KMS-11 (cell line): ENCODE measurements at regions not wholly inside any gene's neighbourhood (a gene's known extent, or its start where the extent isn't known, plus 50 kb on each side); places are given as distances from the start of the nearest gene placed in this dataset.

Source experiments
- H2AFZ ChIP-seq: fragments of 200-600 bp; sonication (generic); 2 replicates; pipeline ENCODE4 v1.6.1; 2016; ENCODE audit warnings: antibody characterized with exemption, mixed run types, low read depth
- H3K27ac ChIP-seq: fragments of 200-600 bp; sonication (generic); 2 replicates; pipeline ENCODE4 v1.6.1; 2016; ENCODE audit warnings: mild to moderate bottlenecking, mixed run types
- H3K27me3 ChIP-seq: fragments of 200-600 bp; sonication (generic); 2 replicates; pipeline ENCODE4 v1.6.1; 2017; ENCODE audit warnings: mild to moderate bottlenecking, low read depth, mixed run types, moderate library complexity; ENCODE audit not compliant: insufficient read depth
- H3K36me3 ChIP-seq: fragments of 200-600 bp; sonication (generic); 2 replicates; pipeline ENCODE4 v1.6.1; 2017; ENCODE audit warnings: mild to moderate bottlenecking, mixed run types; ENCODE audit not compliant: insufficient read depth
- H3K4me1 ChIP-seq: fragments of 200-600 bp; sonication (generic); 2 replicates; pipeline ENCODE4 v1.6.1; 2016; ENCODE audit warnings: mild to moderate bottlenecking, low read depth, mixed run types; ENCODE audit not compliant: poor library complexity, severe bottlenecking
- H3K4me2 ChIP-seq: fragments of 200-600 bp; sonication (generic); 2 replicates; pipeline ENCODE4 v1.7.0; 2016; ENCODE audit warnings: mild to moderate bottlenecking, mixed run types
- H3K4me3 ChIP-seq: fragments of 200-600 bp; sonication (generic); IDR thresholded peaks from 2 replicates; pipeline ENCODE4 v1.6.1; 2017; ENCODE audit warnings: low read depth, low read length, mixed read lengths; ENCODE audit not compliant: insufficient read depth
- H3K79me2 ChIP-seq: fragments of 200-600 bp; sonication (generic); 2 replicates; pipeline ENCODE4 v1.6.1; 2016; ENCODE audit warnings: low read depth, mixed run types; ENCODE audit not compliant: insufficient read depth
- H3K9ac ChIP-seq: fragments of 200-600 bp; sonication (generic); 2 replicates; pipeline ENCODE4 v1.6.1; 2016; ENCODE audit warnings: mild to moderate bottlenecking, mixed run types
- H4K20me1 ChIP-seq: fragments of 200-600 bp; sonication (generic); 2 replicates; pipeline ENCODE4 v1.6.1; 2016; ENCODE audit warnings: mild to moderate bottlenecking, mixed run types; ENCODE audit not compliant: insufficient read depth
- TF ChIP-seq, protein P1 (sequence below): fragments of 200-600 bp; sonication (generic); conservative IDR thresholded peaks from 2 replicates; pipeline ENCODE4 v1.6.1; 2017; ENCODE audit warnings: low read depth, mild to moderate bottlenecking, antibody characterized with exemption, low read length, moderate library complexity, mixed read lengths

DNA sequence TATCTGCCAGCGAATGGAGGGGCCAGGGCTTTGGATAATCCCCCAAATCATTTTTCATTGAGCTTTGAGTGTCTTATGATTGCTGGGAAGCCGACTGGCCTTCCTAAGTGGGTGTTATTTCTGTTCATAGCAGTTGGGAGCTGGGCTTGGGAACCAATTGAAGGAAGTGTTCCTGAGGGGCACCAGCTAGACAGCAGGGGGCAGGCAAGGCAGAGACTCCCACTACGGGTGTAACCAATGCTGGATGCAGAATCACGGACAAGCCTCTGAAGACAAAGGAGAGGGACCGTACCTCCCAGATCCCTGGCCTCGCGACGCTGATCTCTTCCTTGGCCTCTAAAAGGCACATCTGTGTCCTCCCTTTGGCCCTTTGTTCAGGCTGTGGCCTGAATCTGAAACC lies 149.0 kb upstream of the PRMT8 start:
- H3K9ac ChIP-seq: no peak overlapping the region
- TF ChIP-seq, protein P1, sequence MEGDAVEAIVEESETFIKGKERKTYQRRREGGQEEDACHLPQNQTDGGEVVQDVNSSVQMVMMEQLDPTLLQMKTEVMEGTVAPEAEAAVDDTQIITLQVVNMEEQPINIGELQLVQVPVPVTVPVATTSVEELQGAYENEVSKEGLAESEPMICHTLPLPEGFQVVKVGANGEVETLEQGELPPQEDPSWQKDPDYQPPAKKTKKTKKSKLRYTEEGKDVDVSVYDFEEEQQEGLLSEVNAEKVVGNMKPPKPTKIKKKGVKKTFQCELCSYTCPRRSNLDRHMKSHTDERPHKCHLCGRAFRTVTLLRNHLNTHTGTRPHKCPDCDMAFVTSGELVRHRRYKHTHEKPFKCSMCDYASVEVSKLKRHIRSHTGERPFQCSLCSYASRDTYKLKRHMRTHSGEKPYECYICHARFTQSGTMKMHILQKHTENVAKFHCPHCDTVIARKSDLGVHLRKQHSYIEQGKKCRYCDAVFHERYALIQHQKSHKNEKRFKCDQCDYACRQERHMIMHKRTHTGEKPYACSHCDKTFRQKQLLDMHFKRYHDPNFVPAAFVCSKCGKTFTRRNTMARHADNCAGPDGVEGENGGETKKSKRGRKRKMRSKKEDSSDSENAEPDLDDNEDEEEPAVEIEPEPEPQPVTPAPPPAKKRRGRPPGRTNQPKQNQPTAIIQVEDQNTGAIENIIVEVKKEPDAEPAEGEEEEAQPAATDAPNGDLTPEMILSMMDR: no peak
- H3K27me3 ChIP-seq: no peaks in the 10 kb centered on the region
- H3K4me2 ChIP-seq: no peak overlapping the region
- no peak overlapping the region for H2AFZ ChIP-seq
- no peaks in the 10 kb centered on the region for H3K4me1 ChIP-seq
- no peak overlapping the region for H3K4me3 ChIP-seq
- no peaks in the 10 kb centered on the region for H3K36me3 ChIP-seq
- H4K20me1 ChIP-seq: no peaks in the 10 kb centered on the region
- H3K27ac ChIP-seq: no peak overlapping the region
- no peaks in the 10 kb centered on the region for H3K79me2 ChIP-seq

DNA sequence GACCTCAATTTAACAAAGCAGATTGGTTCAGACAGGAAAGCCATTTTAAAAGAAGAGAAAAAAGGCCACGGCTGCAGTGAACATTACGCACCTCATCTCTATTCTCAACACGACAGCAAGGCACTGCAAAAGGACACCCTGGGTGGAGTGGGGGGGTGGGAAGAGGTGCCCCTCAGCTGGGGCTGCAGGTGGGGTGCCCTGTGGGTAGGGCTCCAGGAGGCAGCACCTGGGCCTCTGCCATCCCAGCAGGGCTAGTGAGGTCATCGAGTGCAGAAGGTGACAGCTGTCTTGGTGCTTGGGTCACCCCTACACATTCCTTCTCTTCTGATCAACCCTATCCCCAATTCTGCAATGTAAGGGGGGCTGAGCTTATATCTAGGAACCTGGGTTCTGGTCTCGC lies 142.9 kb upstream of the PRMT8 start:
- Histone ChIP-seq H3K4me3 (no peak overlapping the region), H3K79me2 (no peaks in the 10 kb centered on the region), H3K9ac (no peak overlapping the region), H3K27me3 (peaks cover 7% of the 10 kb centered on the region; the same call in 1 of the 2 replicates), H4K20me1 (no peaks in the 10 kb centered on the region), H3K4me2 (no peak overlapping the region), H3K27ac (no peak overlapping the region), H3K4me1 (no peaks in the 10 kb centered on the region), H3K36me3 (no peaks in the 10 kb centered on the region), H2AFZ (no peak overlapping the region)
- TF ChIP-seq, protein P1: no peak

DNA sequence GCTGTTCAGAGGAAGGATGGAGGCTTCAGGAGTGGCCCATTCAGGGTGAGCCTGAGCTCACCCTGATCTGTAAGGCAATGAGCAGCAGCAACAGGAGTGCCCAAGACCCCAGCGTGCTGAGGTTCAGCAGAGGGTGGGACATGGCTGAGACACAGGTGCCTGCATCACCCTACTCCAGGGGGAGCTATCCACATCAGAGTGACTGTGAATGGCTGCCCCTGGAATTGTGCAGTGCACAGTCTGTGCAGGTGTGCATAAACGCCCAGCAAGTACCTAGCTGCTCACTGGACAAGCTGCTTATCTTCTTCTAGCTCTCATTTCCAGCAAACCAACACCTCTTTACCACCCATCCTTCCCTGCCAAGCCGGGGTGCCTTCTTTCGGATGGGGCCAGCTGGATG lies 140.6 kb upstream of the PRMT8 start:
- H3K27me3 ChIP-seq: peaks cover 7% of the 10 kb centered on the region; the same call in 1 of the 2 replicates
- no peaks in the 10 kb centered on the region for H3K4me1 ChIP-seq
- no peak overlapping the region for H3K27ac ChIP-seq

DNA sequence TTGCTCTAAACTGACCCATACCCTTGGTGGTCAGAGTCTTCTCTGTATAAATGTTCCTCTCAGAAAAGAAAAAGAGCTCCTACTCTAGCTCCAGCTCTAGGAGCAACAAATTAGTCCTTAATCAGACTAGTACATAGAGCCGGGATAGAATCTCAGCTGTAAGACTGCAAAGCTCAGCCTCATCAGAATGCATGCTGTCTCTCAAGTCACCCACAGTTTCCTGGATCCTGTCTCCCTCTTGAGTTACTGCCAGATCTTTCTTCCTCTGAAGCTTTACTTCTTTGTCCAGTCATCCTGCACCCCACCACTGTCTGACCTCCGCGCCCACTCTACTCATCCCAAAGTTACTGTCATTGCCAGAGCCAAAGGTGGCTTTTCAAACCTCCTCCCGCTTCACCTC lies 139.3 kb upstream of the PRMT8 start:
- Histone ChIP-seq H3K36me3 (no peaks in the 10 kb centered on the region), H3K27me3 (peaks cover 7% of the 10 kb centered on the region; the same call in 1 of the 2 replicates), H3K27ac (no peak overlapping the region), H3K4me1 (no peaks in the 10 kb centered on the region), H3K79me2 (no peaks in the 10 kb centered on the region), H3K9ac (no peak overlapping the region), H2AFZ (no peak overlapping the region), H3K4me3 (no peak overlapping the region), H3K4me2 (no peak overlapping the region), H4K20me1 (no peaks in the 10 kb centered on the region)
- TF ChIP-seq, protein P1: no peak

More for the DNA sequence above, 140.6 kb upstream of the PRMT8 start:
- H3K4me3 ChIP-seq: no peak overlapping the region
- H3K9ac ChIP-seq: no peak overlapping the region
- H3K79me2 ChIP-seq: no peaks in the 10 kb centered on the region
- TF ChIP-seq, protein P1: no peak
- no peaks in the 10 kb centered on the region for H4K20me1 ChIP-seq
- H3K36me3 ChIP-seq: no peaks in the 10 kb centered on the region
- no peak overlapping the region for H3K4me2 ChIP-seq
- no peak overlapping the region for H2AFZ ChIP-seq

DNA sequence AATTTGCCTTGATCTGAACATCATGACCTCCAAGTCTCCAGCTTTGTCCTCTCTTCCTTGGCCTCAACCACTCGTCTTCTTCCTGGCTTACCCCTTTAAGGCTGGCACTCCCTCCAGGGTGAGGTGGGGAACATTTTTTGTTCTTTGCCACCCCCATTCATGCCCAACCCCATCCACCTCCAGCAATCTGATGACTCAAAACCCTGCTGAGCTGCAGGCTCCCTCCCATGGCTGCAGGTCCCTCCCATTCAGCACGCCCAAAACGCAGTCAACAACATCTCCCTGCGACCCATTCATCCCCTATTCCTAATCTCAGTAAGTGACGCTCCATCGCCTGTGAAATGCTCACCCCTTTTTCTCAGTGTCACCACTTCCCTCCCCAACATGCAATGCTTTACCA lies 138.8 kb upstream of the PRMT8 start:
- TF ChIP-seq, protein P1: no peak
- no peak overlapping the region for H3K27ac ChIP-seq
- no peaks in the 10 kb centered on the region for H3K79me2 ChIP-seq
- H3K4me2 ChIP-seq: no peak overlapping the region
- no peak overlapping the region for H3K4me3 ChIP-seq
- H4K20me1 ChIP-seq: no peaks in the 10 kb centered on the region
- no peaks in the 10 kb centered on the region for H3K36me3 ChIP-seq
- H3K27me3 ChIP-seq: peaks cover 7% of the 10 kb centered on the region; the same call in 1 of the 2 replicates
- no peak overlapping the region for H3K9ac ChIP-seq
- H3K4me1 ChIP-seq: no peaks in the 10 kb centered on the region
- H2AFZ ChIP-seq: no peak overlapping the region
